Esophagus mucosa (tissue), 1 donor: ENCODE measurements at regions not wholly inside any gene's neighbourhood (a gene's known extent, or its start where the extent isn't known, plus 50 kb on each side); places are given as distances from the start of the nearest gene placed in this dataset.
"Not testable (repeated sequence)": the region's sequence is repeated elsewhere in the genome, so short reads cannot be mapped to it uniquely, and the experiment has no call there.

Source experiments
- ATAC-seq: fragments of 200-7000 bp; cut with Tn5 transposase; one replicate; pipeline ENCODE4 v1.9.1; 2020
- donor health status: DM: yes; HTN: yes; CAD: no.

- ATAC-seq: no peak
These were observed 56.0 kb downstream of the EN1 start for GRCh38 chr2:118791483-118791882.

- ATAC-seq: no peak
These were observed 60.7 kb downstream of the EN1 start for GRCh38 chr2:118786746-118787145.

GRCh38 chr2:118784860-118785259 is 62.6 kb downstream of the EN1 start:
- ATAC-seq: no peak

- no peak for ATAC-seq
These were observed 68.1 kb downstream of the EN1 start for GRCh38 chr2:118779362-118779761.

GRCh38 chr2:118774458-118775133 is 72.9 kb downstream of the EN1 start:
- peak; percentile 41 for ATAC-seq

- ATAC-seq: no peak
These were observed 73.6 kb downstream of the EN1 start for GRCh38 chr2:118773826-118774225.

GRCh38 chr2:118772487-118773200 is 74.8 kb downstream of the EN1 start:
- no peak for ATAC-seq

- ATAC-seq: no peak
These were observed 77.6 kb downstream of the EN1 start for GRCh38 chr2:118769707-118770400.

GRCh38 chr2:118766871-118767270 is 80.6 kb downstream of the EN1 start:
- no peak for ATAC-seq

GRCh38 chr2:118764855-118765254 is 82.6 kb downstream of the EN1 start:
- ATAC-seq: no peak

- ATAC-seq: no peak
These were observed 83.7 kb downstream of the EN1 start for GRCh38 chr2:118763797-118764196.

- no peak for ATAC-seq
These were observed 85.2 kb downstream of the EN1 start for GRCh38 chr2:118762290-118762689.

GRCh38 chr2:118761771-118762170 is 85.7 kb downstream of the EN1 start:
- ATAC-seq: no peak

- no peak for ATAC-seq
These were observed 91.5 kb downstream of the EN1 start for GRCh38 chr2:118755901-118756300.

- peak; percentile 64 for ATAC-seq
These were observed 92.1 kb downstream of the EN1 start for GRCh38 chr2:118755384-118755783.

GRCh38 chr2:118752762-118753429 is 94.6 kb downstream of the EN1 start:
- ATAC-seq: no peak

- peak; percentile 44 for ATAC-seq
These were observed 96.4 kb downstream of the EN1 start for GRCh38 chr2:118750959-118751565.

- no peak for ATAC-seq
These were observed 99.1 kb downstream of the EN1 start for GRCh38 chr2:118748245-118748885.

- no peak for ATAC-seq
These were observed 99.8 kb downstream of the EN1 start for GRCh38 chr2:118747637-118748036.

GRCh38 chr2:118747066-118747465 is 100.4 kb downstream of the EN1 start:
- peak; percentile 45 for ATAC-seq

- ATAC-seq: not testable (repeated sequence)
These were observed 102.7 kb downstream of the EN1 start for GRCh38 chr2:118744682-118745181.
